Urinary bladder (tissue), 3 donors: ENCODE measurements at regions not wholly inside any gene's neighbourhood (a gene's known extent, or its start where the extent isn't known, plus 50 kb on each side); places are given as distances from the start of the nearest gene placed in this dataset.

ENCODE experiments used
- DNase-seq: peaks from one replicate; pipeline ENCODE4 v3.0.0-alpha.2; 2015; ENCODE audit errors: extremely low spot score
- H3K27ac ChIP-seq: one replicate; pipeline ENCODE4 v1.5.1; 2013; ENCODE audit warnings: low read depth, mild to moderate bottlenecking, moderate library complexity
- H3K36me3 ChIP-seq: one replicate; pipeline ENCODE4 v1.6.1; 2013; ENCODE audit warnings: mild to moderate bottlenecking, moderate library complexity; ENCODE audit not compliant: insufficient read depth
- H3K4me1 ChIP-seq: one replicate; pipeline ENCODE4 v1.6.1; 2013; ENCODE audit warnings: mild to moderate bottlenecking, moderate library complexity; ENCODE audit not compliant: insufficient read depth
- H3K4me3 ChIP-seq: one replicate; pipeline ENCODE4 v1.5.1; 2013; ENCODE audit warnings: low read depth, low read length
- WGBS: extraction: QIAGEN DNeasy Blood & Tissue Kit; methylation state at CpG from one replicate; pipeline ENCODE4 v1.1.7; 2013; 5-methylcytosine and 5-hydroxymethylcytosine counted together
- donor health status: healthy with polysubstance abuse.
- donor health status: healthy.

DNA sequence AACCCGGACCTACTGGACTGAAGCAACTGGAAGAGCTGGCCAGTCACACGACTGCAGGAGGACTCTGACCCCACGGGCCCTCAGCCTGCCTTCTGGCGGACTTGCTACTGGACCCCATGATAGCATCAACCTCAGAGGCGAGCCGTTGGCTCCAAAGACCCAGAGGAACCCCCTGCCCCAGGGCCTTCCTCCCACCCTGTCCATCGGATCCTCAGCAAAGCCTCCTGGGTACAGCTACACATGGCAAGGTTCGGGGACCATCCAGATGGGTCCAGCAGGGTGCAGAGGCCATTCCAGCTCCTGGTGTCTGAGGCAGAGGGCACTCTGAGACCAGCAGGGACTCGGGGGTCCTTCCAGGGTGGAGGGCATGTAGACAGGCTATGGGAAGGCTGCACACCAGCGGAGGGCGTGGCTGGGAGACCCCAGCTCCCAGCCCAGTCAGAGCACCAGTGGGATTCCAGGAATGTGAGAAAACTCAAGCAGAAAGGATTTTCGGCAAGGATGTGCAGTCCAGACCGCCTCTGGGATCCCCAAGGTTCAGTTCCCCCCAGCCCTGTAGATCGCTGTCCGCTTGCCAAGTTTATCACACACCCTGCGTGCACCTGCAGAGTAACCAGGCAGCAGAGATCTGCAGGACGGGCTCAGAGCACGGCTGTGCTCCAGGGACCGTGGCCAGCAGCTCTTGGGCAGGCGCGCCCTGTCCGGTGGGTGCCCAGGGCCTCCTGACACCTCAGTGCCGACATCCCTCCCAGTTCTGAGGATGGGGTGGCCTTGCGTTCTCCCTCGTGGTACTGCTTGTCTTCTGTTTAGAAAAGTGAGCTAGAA, 89.8 kb upstream of the PPP2R2D start:
- H3K27ac ChIP-seq: no peak overlapping the region
- DNase-seq: no peak
- no peaks in the 10 kb centered on the region for H3K36me3 ChIP-seq
- no peaks in the 10 kb centered on the region for H3K4me1 ChIP-seq
- H3K4me3 ChIP-seq: no peak overlapping the region
- WGBS: 83% methylated on average over 25 of the region's 25 CpGs

DNA sequence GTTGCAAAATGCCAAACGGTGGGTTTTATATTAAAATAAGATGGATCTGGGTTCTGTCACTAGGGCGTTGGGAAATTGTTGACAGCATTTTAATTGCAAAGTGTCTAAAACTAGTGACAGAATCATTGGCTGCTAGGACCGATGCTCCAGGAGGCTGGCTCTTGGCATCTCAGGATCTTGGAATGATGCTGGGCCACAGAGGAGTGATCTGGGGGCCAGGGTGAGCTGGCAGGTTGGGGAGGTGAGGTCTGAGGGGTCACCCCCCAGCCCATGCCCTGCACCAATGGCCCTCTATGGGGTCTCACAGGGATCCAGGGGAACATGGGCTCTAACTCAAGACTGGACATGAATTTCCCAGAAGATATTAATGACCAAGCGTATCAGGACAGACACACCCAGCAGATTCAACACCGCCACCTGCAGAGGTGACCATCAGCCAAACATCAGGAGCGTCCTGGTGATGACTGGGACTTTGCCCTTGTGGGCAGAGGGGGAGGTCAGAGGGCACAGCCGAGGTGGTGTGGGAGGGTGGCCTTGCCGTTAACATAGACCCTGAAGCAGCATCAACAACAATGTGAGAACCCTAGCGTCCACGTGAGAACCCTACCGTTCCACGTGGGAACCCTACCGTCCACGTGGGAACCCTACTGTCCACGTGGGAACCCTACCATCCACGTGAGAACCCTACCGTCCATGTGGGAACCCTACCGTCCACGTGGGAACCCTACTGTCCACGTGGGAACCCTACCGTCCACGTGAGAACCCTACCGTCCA, 89.0 kb upstream of the PPP2R2D start:
- Histone ChIP-seq H3K27ac (no peak overlapping the region), H3K36me3 (no peaks in the 10 kb centered on the region), H3K4me3 (no peak overlapping the region), H3K4me1 (no peaks in the 10 kb centered on the region)
- DNase-seq: no peak
- WGBS: 84% methylated on average over 23 of the region's 23 CpGs

DNA sequence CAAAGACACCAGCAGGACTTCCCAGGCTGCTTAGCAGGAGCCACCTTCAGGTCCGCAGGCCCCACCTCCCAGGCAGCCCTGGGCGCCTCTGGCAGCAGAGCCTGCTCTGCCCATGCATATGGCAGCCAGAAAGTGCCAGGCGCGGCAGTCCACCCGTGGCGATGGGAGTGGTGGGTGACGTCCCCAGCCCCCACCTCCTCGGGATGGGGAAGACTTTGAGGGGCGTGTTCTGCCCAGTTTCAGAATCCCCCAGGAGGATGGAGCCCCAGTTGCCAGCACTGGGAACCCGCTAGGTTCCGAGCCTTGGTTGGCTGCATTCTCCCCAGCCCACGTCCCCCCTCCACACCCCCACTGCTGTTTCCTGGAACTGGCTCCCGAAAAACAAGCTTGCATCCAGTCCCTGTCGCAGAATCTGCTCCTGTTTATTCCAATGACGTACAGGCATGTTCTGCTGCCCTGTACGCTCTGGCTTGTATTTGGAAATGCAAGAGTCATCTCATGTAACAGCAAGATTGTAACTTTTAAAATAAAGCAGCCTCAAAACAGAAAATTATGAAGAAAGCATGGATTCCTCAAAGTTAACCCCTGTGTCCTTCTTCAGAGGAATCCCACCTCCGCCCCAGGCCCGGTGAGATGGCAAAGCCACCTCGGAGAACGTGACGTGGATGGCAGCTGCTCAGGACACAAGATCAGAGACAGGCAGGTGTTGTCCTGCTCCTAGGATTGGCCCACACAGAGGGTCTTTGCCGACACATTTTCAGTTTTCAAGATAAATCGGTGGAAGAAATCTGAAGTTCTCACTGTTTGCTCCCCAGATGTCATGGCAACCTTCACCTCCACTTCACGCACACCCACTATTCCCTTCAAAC, 87.8 kb upstream of the PPP2R2D start:
- no peak overlapping the region for H3K27ac ChIP-seq
- H3K36me3 ChIP-seq: no peaks in the 10 kb centered on the region
- no peak overlapping the region for H3K4me3 ChIP-seq
- WGBS: 73% methylated on average over 24 of the region's 24 CpGs
- no peak for DNase-seq
- H3K4me1 ChIP-seq: no peaks in the 10 kb centered on the region

DNA sequence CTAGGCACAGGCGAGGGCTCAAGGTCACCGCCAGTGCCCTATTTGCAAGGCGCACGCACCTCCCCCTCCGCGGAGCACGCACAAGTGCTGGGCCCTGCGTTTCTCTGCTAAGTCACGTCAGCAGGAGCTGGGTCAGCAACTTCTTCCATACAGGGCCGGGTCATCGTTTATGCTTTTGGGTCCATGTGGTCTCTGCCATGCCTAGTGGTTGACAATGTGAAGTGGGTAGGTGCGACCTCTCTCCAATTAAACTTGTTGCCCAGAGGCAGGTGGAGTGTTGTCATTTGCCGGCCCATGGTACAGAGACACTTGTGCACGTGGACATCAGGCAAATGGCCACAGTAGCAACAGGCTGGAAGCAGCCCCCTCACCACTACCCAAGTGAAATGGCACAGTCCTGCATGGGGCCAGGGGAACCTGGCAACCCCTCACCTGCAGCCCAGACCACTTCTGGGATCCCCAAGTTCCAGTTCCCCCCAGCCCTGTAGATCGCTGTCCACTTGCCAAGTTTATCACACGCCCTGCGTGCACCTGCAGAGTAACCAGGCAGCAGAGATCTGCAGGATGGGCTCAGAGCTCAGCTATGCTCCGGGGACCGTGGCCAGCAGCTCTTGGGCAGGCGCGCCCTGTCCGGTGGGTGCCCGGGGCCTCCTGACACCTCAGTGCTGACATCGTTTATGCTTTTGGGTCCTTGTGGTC, 86.1 kb upstream of the PPP2R2D start:
- H3K4me3 ChIP-seq: no peak overlapping the region
- DNase-seq: no peak

DNA sequence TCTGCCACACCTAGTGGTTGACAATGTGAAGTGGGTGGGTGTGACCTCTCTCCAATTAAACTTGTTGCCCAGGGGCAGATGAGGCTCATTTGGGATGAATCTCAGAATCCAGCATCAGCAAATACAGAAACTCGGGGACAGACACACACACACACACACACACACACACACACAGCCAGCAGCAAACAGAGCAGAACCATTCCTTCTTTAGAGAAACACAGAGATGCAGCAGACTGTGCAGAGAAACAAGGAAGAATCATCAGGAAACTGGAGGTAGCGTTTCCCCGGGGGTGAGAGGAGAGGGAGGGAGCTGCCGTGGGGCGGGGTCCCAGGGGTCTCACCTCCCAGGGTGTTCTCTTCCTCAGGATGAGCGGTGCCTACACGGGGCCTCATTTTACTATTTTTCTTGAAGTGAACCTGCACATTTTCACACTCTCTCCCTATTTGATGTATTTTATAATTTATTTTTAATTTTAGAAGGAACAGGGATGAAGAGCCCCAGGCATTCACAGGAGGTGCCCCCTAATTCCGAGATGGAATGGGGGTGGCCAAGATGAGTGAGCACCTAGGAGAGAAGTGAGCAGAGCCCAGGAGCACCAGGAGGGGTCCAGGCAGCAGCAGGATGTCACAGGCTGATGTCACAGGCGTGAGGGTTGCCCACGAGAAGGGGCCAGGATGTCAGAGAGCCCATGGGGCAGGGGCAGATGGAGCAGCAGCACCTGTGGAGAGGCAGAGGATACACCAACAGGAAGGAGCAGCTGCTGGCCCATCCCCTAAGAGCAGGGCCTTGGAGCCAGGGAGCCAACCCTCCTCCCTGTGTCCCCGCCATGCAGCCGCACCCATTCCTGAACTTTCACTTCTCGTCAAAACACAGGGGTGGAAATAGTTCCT, 85.3 kb upstream of the PPP2R2D start:
- no peaks in the 10 kb centered on the region for H3K36me3 ChIP-seq
- no peaks in the 10 kb centered on the region for H3K4me1 ChIP-seq
- H3K27ac ChIP-seq: no peak overlapping the region
- WGBS: 47% methylated on average over 13 of the region's 13 CpGs
- no peak overlapping the region for H3K4me3 ChIP-seq
- no peak for DNase-seq

More for the DNA sequence above, 86.1 kb upstream of the PPP2R2D start:
- no peaks in the 10 kb centered on the region for H3K4me1 ChIP-seq
- 74% methylated on average over 24 of the region's 24 CpGs for WGBS
- no peaks in the 10 kb centered on the region for H3K36me3 ChIP-seq
- no peak overlapping the region for H3K27ac ChIP-seq

DNA sequence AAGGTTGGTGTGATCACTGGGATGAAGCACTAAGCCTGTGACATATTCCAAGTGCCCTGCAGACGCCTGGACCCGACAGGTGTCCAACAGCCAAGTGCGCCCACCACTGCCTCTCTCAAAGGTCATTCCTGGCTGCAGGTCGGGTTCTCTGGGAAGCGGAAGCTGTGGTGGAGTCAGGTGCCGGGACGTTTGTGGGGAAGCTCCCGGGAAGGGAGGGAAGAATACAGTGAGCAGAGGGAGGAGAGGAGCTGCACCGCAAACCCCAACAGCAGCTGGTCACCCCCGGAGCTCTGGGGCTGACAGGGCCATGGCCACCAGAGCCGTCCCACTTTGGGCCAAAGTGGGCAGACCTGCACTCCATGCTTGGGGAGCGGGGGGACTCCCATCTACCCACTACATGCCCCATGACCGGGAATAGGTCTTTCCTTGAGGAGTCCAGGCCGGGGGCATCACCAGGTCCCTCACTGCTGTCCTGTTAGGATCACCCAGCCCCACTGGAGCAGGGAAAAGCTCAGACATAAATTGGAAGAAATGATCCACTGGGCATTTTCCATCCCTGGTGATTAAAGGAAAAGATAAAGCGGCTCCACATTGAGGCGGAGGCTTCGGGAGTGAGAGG, 84.5 kb upstream of the PPP2R2D start:
- 71% methylated on average over 17 of the region's 17 CpGs for WGBS
- no peak overlapping the region for H3K27ac ChIP-seq
- H3K36me3 ChIP-seq: no peaks in the 10 kb centered on the region
- no peaks in the 10 kb centered on the region for H3K4me1 ChIP-seq
- DNase-seq: no peak
- no peak overlapping the region for H3K4me3 ChIP-seq

DNA sequence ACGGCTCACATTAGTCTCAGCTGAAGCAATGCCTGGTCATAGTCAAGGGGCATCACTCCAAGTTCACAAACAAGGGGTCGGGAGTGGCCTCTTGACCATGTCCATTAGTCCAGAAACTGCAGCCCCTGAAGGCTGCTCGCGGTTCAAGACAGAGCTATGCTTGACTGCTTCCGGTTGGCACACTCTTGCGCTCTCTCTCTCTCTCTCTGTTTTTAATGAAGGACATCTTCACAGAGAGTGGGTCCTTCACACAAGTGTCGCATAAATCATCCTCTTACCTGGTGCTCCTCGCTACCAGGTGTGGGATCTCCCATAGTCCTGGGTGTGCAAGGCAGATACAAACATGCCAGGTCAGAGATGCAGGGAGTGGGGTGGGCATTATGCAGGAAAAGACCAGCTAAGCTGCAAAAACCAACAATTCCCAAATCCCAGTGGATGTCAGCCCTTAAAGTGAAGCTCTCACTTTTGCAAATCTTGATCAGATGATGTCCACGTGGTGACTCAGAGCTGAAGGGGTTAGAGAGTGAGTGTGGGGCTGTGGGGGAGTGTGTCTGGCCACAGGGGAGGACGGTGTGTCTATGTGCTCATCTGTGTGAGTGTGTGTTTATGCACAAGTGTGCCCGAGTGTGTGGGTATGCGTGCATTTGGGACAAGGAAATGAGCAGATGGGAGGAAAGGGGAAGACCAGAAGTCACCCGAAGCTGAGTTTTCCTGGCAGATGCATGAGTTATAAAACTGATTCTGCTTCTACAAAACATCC, 83.7 kb upstream of the PPP2R2D start:
- H3K4me1 ChIP-seq: no peaks in the 10 kb centered on the region
- H3K27ac ChIP-seq: no peak overlapping the region
- 64% methylated on average over 13 of the region's 13 CpGs for WGBS
- no peak overlapping the region for H3K4me3 ChIP-seq
- no peaks in the 10 kb centered on the region for H3K36me3 ChIP-seq
- DNase-seq: no peak

DNA sequence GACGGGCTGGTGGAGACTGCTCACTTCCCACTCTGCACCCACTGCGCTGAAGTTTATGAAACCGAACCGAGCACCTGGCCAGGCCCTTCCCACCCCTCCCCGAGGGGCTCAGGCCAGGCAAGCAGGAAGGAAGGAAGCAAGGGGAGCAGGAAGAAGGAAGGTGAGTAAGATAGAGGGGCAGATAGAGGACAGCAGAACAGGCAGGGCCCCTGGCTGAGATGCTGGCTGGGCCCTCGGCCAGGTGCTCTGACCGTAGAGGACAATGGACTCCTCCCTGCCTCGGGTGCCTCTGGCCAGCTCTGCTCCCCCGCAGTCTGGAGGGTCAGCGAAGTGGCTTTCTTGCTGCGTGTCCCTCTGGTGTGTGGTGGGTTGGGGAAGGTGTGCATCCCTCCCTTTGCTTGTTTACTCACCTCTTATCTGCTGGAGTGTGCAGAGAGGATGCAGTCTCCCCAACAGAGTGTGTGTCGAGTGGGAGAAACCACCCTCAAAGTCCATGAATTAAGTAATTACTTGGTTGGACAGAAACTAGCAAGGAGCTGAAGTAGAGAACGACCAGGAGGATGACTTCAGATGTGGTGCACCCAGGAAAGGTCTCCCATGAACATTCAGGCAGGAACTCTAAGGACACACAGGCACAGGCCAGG, 82.8 kb upstream of the PPP2R2D start:
- H3K36me3 ChIP-seq: no peaks in the 10 kb centered on the region
- no peaks in the 10 kb centered on the region for H3K4me1 ChIP-seq
- no peak overlapping the region for H3K4me3 ChIP-seq
- DNase-seq: no peak
- 56% methylated on average over 13 of the region's 13 CpGs for WGBS
- no peak overlapping the region for H3K27ac ChIP-seq

DNA sequence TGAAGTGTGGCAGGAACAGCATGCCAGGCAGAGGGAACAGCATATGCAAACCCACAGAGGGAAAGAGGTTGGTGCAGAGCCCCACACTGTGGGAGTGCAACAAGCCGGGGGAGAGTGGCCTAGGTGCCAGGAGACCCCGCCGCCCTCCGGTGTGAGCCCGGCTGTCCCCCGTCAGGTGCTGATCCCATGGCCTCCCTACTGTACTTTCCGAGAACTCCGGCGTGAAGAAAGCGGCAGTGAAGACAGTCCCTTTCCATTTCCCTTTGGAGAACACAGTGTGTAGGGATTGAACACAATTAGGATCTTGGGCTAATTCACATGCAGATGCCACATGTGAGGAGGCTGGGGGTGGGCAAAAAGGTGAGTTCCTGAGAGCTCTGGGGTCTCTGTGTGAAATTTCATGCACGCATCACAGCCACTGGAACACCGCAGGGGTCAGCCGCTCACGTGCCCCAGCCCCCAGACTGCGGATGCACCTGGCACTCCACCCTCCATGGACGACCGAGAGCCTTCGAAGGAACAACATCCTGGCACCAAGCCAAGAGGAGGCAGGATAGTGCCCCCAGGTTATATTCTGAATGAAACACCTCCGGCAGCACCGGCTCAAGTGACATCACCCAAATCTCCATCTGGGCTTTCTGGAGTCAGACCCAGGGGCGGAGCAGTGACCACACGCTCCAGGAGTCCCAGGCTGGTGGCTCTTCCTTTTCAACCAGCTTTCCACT, 82.1 kb upstream of the PPP2R2D start:
- Histone ChIP-seq H3K36me3 (no peaks in the 10 kb centered on the region), H3K27ac (no peak overlapping the region), H3K4me3 (no peak overlapping the region), H3K4me1 (no peaks in the 10 kb centered on the region)
- DNase-seq: no peak
- 86% methylated on average over 22 of the region's 22 CpGs for WGBS

DNA sequence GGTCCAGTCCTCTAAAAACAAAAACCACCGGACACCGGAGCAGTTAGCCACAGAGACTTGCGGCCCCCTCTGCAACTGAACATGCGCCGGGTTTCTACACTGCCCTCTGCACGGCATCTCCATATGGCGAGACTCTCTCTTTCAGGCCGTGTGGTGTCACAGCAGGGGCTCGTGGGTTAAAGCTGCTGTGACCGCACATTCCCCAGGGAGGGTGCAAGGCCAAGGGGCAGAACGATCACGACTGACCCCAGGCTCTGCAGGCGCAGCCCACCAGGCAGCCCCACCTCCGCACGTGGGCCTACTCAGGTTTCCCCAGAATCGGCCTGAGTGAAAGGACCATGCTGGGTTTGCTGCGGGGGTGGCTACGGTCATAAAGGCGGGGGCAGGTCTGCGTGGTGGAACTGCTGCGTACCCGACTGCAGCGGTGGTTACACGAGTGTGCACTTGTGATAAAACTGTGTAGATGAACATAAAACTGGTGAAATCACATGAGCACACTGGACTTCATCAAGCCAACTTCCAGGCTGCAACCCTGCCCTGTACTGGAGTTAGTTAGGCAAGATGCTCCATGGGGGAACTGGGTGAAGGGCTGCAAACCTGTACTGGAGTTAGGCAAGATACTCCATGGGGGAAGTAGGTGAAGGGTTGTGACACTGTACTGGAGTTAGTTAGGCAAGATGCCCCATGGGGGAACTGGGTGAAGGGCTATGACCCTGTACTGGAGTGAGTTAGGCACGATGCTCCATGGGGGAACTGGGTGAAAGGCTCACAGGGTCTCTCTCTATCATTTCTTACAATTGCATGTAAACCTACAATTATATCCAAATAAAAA, 81.4 kb upstream of the PPP2R2D start:
- WGBS: 61% methylated on average over 25 of the region's 25 CpGs
- no peak for DNase-seq

More for the DNA sequence above, 81.4 kb upstream of the PPP2R2D start:
- no peak overlapping the region for H3K4me3 ChIP-seq
- no peak overlapping the region for H3K27ac ChIP-seq
- H3K4me1 ChIP-seq: no peaks in the 10 kb centered on the region
- H3K36me3 ChIP-seq: no peaks in the 10 kb centered on the region
